Activated B cell treated with CpG ODN at 0.5 μM for 24 hours (primary cell): ENCODE measurements at regions not wholly inside any gene's neighbourhood (a gene's known extent, or its start where the extent isn't known, plus 50 kb on each side); places are given as distances from the start of the nearest gene placed in this dataset.

Experiments
- ATAC-seq: fragments of 200-7000 bp; cut with Tn5 transposase; one replicate; pipeline ENCODE4 v1.10.0; 2021; ENCODE audit warnings: low read depth, mild to moderate bottlenecking, moderate library complexity
- CTCF ChIA-PET: fragments of 350-600 bp; sonication (Branson Sonifier 250); formaldehyde crosslinking; loops from one replicate; lab custom pipeline; 2021; ENCODE audit warnings: antibody characterized with exemption; lab: Charles Lee
- POLR2A ChIA-PET: fragments of 350-600 bp; sonication (Branson Sonifier 250); formaldehyde crosslinking; loops from one replicate; lab custom pipeline; 2021; ENCODE audit warnings: antibody characterized with exemption; lab: Charles Lee
- DNase-seq: peaks from one replicate; pipeline ENCODE4 v3.0.0; 2022
- H3K27ac Mint-ChIP-seq: one replicate; pipeline ENCODE4 v1.8.0; 2020; ENCODE audit warnings: mixed read lengths
- H3K27me3 Mint-ChIP-seq: one replicate; pipeline ENCODE4 v1.8.0; 2021; ENCODE audit warnings: mixed read lengths
- H3K36me3 Mint-ChIP-seq: one replicate; pipeline ENCODE4 v1.8.0; 2021; ENCODE audit warnings: low read depth, mixed read lengths
- H3K4me1 Mint-ChIP-seq: one replicate; pipeline ENCODE4 v1.8.0; 2021; ENCODE audit warnings: mixed read lengths
- H3K4me3 Mint-ChIP-seq: one replicate; pipeline ENCODE4 v1.8.0; 2020; ENCODE audit warnings: mild to moderate bottlenecking, mixed read lengths
- H3K9me3 Mint-ChIP-seq: one replicate; pipeline ENCODE4 v1.8.0; 2020; ENCODE audit warnings: mixed read lengths
- CTCF ChIP-seq: fragments of 200-600 bp; IDR thresholded peaks from one replicate; pipeline ENCODE4 v1.8.0; 2022; ENCODE audit warnings: antibody characterized with exemption, mild to moderate bottlenecking
- intact Hi-C: fragments of 100-400 bp; cut with micrococcal nuclease; formaldehyde crosslinking; loops from one replicate; pipeline ENCODE4 v1.15.1; 2024

GRCh38 chr18:70456376-70456775, 167.5 kb downstream of the SOCS6 start:
- Mint-ChIP-seq H3K27me3 (peaks cover 9% of the 10 kb centered on the region), H3K36me3 (no peaks in the 10 kb centered on the region), H3K4me3 (no peak overlapping the region), H3K27ac (no peak overlapping the region), H3K9me3 (no peaks in the 10 kb centered on the region), H3K4me1 (no peaks in the 10 kb centered on the region)
- DNase-seq = no peak
- ChIA-PET CTCF (no interaction called here), POLR2A (no interaction called here)
- ATAC-seq = no peak
- no peak for TF ChIP-seq CTCF
- intact Hi-C loops = no loop called here

GRCh38 chr18:70455731-70456130, 166.9 kb downstream of the SOCS6 start:
- TF ChIP-seq CTCF = no peak
- no peaks in the 10 kb centered on the region for H3K4me1 Mint-ChIP-seq
- ATAC-seq (no peak), DNase-seq (no peak)
- intact Hi-C loops = no loop called here
- H3K4me3 Mint-ChIP-seq = no peak overlapping the region
- CTCF ChIA-PET = interaction anchor here (2.4 kb wide), 1 partner anchor 261 kb away, joined by 12 read pairs; no protein-coding TSS in a partner anchor
- no peaks in the 10 kb centered on the region for H3K9me3 Mint-ChIP-seq
- no peak overlapping the region for H3K27ac Mint-ChIP-seq
- peaks cover 9% of the 10 kb centered on the region for H3K27me3 Mint-ChIP-seq
- POLR2A ChIA-PET = no interaction called here
- H3K36me3 Mint-ChIP-seq = no peaks in the 10 kb centered on the region

GRCh38 chr18:70454704-70455322, 166.0 kb downstream of the SOCS6 start:
- no peak for TF ChIP-seq CTCF
- Mint-ChIP-seq H3K36me3 (no peaks in the 10 kb centered on the region), H3K9me3 (no peaks in the 10 kb centered on the region), H3K27ac (no peak overlapping the region), H3K4me3 (no peak overlapping the region), H3K4me1 (no peaks in the 10 kb centered on the region), H3K27me3 (peaks cover 4% of the 10 kb centered on the region)
- DNase-seq (no peak), ATAC-seq (peak; percentile 42)
- ChIA-PET CTCF (interaction anchor here (2.4 kb wide), 1 partner anchor 260 kb away, joined by 12 read pairs; no protein-coding TSS in a partner anchor), POLR2A (no interaction called here)
- intact Hi-C loops = loop anchor here (1.0 to 5.0 kb wide), 3 partner anchors 168 to 1608 kb away; partner anchors contain the start of gene SOCS6

GRCh38 chr18:70453058-70453775, 164.4 kb downstream of the SOCS6 start:
- TF ChIP-seq CTCF = no peak
- intact Hi-C loops = loop anchor here (5.0 kb wide), 1 partner anchor 166 kb away; the partner anchor contains the start of gene SOCS6
- Mint-ChIP-seq H3K36me3 (no peaks in the 10 kb centered on the region), H3K9me3 (no peaks in the 10 kb centered on the region), H3K27me3 (peaks cover 1% of the 10 kb centered on the region), H3K4me1 (no peaks in the 10 kb centered on the region), H3K27ac (no peak overlapping the region), H3K4me3 (no peak overlapping the region)
- ChIA-PET CTCF (interaction anchor here (2.4 kb wide), 1 partner anchor 258 kb away, joined by 12 read pairs; no protein-coding TSS in a partner anchor), POLR2A (no interaction called here)
- DNase-seq (no peak), ATAC-seq (no peak)

- intact Hi-C loops = loop anchor here (5.0 kb wide), 1 partner anchor 165 kb away; the partner anchor contains the start of gene SOCS6
- no peak for TF ChIP-seq CTCF
Observed at GRCh38 chr18:70452501-70452900, 163.7 kb downstream of the SOCS6 start.

More at GRCh38 chr18:70452501-70452900, 163.7 kb downstream of the SOCS6 start:
- POLR2A ChIA-PET = no interaction called here
- peaks cover 1% of the 10 kb centered on the region for H3K27me3 Mint-ChIP-seq
- no peaks in the 10 kb centered on the region for H3K4me1 Mint-ChIP-seq
- H3K9me3 Mint-ChIP-seq = no peaks in the 10 kb centered on the region
- CTCF ChIA-PET = interaction anchor here (1.5 kb wide), 1 partner anchor 33 kb away, joined by 4 read pairs; no protein-coding TSS in a partner anchor
- no peak for DNase-seq
- H3K4me3 Mint-ChIP-seq = no peak overlapping the region
- ATAC-seq = no peak
- no peaks in the 10 kb centered on the region for H3K36me3 Mint-ChIP-seq
- H3K27ac Mint-ChIP-seq = no peak overlapping the region
